Breast epithelium (tissue), 4 donors: ENCODE measurements at regions not wholly inside any gene's neighbourhood (a gene's known extent, or its start where the extent isn't known, plus 50 kb on each side); places are given as distances from the start of the nearest gene placed in this dataset.

Experiments
- DNase-seq, 2 donors: peaks; one replicate each; pipeline ENCODE4 v3.0.0-alpha.2; 2019; ENCODE audit warnings: low spot score in 2 of 2
- H3K27ac ChIP-seq, 2 donors: fragments of 200-600 bp; sonication (generic) in 1 of 2; one replicate each; pipeline ENCODE4 v1.5.1; 2016 to 2019; ENCODE audit warnings: mild to moderate bottlenecking in 1 of 2
- H3K27me3 ChIP-seq, 2 donors: fragments of 200-600 bp; sonication (generic) in 1 of 2; one replicate each; pipeline versions ENCODE4 v1.5.1 to v1.6.0; 2017 to 2019; ENCODE audit warnings: control low read depth in 1 of 2, mild to moderate bottlenecking in 1 of 2
- H3K36me3 ChIP-seq: fragments of 200-600 bp; one replicate; pipeline ENCODE4 v1.5.1; 2019
- H3K4me1 ChIP-seq, 2 donors: fragments of 200-600 bp; sonication (generic); one replicate each; pipeline ENCODE4 v1.5.1; 2016 to 2019; ENCODE audit warnings: control low read depth in 1 of 2
- H3K4me3 ChIP-seq, 3 donors: fragments of 200-600 bp; sonication (generic); 1 replicate in 2 of 3; 2 replicates in 1 of 3; pipeline ENCODE4 v1.5.1; 2016 to 2019; ENCODE audit warnings: mild to moderate bottlenecking in 3 of 3, moderate library complexity in 2 of 3
- H3K9me3 ChIP-seq, 2 donors: fragments of 200-600 bp; sonication (generic) in 1 of 2; one replicate each; pipeline ENCODE4 v1.5.1; 2016 to 2019; ENCODE audit warnings: control low read depth in 1 of 2
- CTCF ChIP-seq, 3 donors: fragments of 450-650 bp; IDR thresholded peaks; one replicate each; pipeline ENCODE4 v1.5.1; 2016 to 2017; ENCODE audit warnings: antibody characterized with exemption in 3 of 3, mild to moderate bottlenecking in 3 of 3, moderate library complexity in 3 of 3
- POLR2A ChIP-seq: fragments of 450-650 bp; IDR thresholded peaks from one replicate; pipeline ENCODE4 v1.6.1; 2016; ENCODE audit warnings: antibody characterized with exemption, mild to moderate bottlenecking, moderate library complexity
- POLR2AphosphoS5 ChIP-seq, 3 donors: sonication (generic); formaldehyde crosslinking; IDR thresholded peaks; one replicate each; pipeline ENCODE4 v1.6.1; 2017; ENCODE audit warnings: antibody characterized with exemption in 3 of 3
- intact Hi-C: fragments of 100-400 bp; cut with DNase I; formaldehyde crosslinking; loops from one replicate; pipeline ENCODE4 v1.15.1; 2023; ENCODE audit warnings: low total_unique reads

GRCh38 chr6:163651915-163652668 is 237.6 kb downstream of the QKI start:
- no peak overlapping the region for H3K4me3 ChIP-seq
- DNase-seq, result no peak
- H3K9me3 ChIP-seq, result no peaks in the 10 kb centered on the region
- no peaks in the 10 kb centered on the region for H3K27me3 ChIP-seq
- no peaks in the 10 kb centered on the region for H3K36me3 ChIP-seq
- H3K4me1 ChIP-seq, result no peaks in the 10 kb centered on the region
- intact Hi-C loops, result no loop called here
- no peak overlapping the region for H3K27ac ChIP-seq
- TF ChIP-seq POLR2A, result no peak
- no peak for TF ChIP-seq CTCF (IDR thresholded peaks at IDR 0.05)
- no peak for TF ChIP-seq POLR2AphosphoS5 (IDR thresholded peaks at IDR 0.05)

- TF ChIP-seq POLR2AphosphoS5 (IDR thresholded peaks at IDR 0.05), result no peak
- no peak for TF ChIP-seq CTCF (IDR thresholded peaks at IDR 0.05)
- no peak for TF ChIP-seq POLR2A
Measured at GRCh38 chr6:163651426-163651825, 236.9 kb downstream of the QKI start.

GRCh38 chr6:163648868-163649267 is 234.3 kb downstream of the QKI start:
- Histone ChIP-seq H3K36me3 (no peaks in the 10 kb centered on the region), H3K27me3 (no peaks in the 10 kb centered on the region), H3K27ac (no peak overlapping the region), H3K9me3 (no peaks in the 10 kb centered on the region), H3K4me1 (no peaks in the 10 kb centered on the region), H3K4me3 (no peak overlapping the region)
- no peak for DNase-seq
- TF ChIP-seq POLR2A (no peak), CTCF (IDR thresholded peaks at IDR 0.05) (no peak), POLR2AphosphoS5 (IDR thresholded peaks at IDR 0.05) (no peak)
- intact Hi-C loops, result no loop called here

More at GRCh38 chr6:163651426-163651825, 236.9 kb downstream of the QKI start:
- intact Hi-C loops, result no loop called here
- Histone ChIP-seq H3K36me3 (no peaks in the 10 kb centered on the region), H3K27me3 (no peaks in the 10 kb centered on the region), H3K9me3 (no peaks in the 10 kb centered on the region), H3K27ac (no peak overlapping the region), H3K4me3 (no peak overlapping the region), H3K4me1 (no peaks in the 10 kb centered on the region)
- no peak for DNase-seq

DNA sequence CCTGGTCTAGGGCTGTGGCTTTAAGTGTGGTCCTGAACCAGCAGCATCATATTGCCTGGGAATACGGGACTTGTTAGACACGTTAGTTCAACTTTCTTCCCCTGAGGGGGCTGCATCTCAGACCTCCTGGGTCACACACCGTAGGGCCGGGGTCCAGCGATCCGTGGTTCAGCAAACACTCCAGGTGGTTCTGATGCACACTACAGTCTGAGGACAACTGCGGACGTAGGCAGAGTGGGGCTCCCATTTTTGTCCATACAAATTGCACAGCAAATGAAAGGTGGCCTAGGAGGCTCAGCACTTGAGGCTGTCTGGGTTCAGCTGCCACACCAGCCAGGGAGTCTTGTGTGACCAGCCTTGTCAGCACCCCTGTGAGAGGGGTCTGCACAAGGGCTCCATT is 233.1 kb downstream of the QKI start:
- no peak overlapping the region for H3K27ac ChIP-seq
- intact Hi-C loops, result no loop called here
- TF ChIP-seq CTCF (IDR thresholded peaks at IDR 0.05) (no peak), POLR2A (no peak), POLR2AphosphoS5 (IDR thresholded peaks at IDR 0.05) (no peak)
- H3K27me3 ChIP-seq, result no peaks in the 10 kb centered on the region
- H3K9me3 ChIP-seq, result no peaks in the 10 kb centered on the region
- H3K4me3 ChIP-seq, result no peak overlapping the region
- H3K4me1 ChIP-seq, result no peaks in the 10 kb centered on the region
- H3K36me3 ChIP-seq, result no peaks in the 10 kb centered on the region
- no peak for DNase-seq

DNA sequence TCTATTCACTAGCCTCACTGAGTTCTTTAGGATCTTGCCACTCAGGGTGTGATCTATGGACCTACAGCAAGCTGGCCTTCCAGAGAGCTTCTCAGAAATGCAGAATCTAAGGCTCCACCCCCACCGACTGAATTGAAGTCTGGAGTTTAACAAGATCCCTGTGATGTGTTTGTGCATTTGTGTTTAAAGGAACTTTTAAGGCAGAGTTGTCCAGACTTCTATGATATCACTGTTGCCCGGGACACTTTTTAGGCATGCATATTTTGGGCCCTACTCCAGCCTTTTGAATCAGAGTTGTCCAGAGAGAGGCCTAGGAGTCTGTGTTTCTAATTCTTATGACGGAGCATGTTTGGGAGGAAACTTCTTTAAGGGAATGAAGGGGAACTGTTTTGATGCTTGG is 232.3 kb downstream of the QKI start:
- H3K27me3 ChIP-seq, result no peaks in the 10 kb centered on the region
- DNase-seq, result no peak
- no peaks in the 10 kb centered on the region for H3K9me3 ChIP-seq
- H3K4me1 ChIP-seq, result no peaks in the 10 kb centered on the region
- no peaks in the 10 kb centered on the region for H3K36me3 ChIP-seq
- TF ChIP-seq CTCF (IDR thresholded peaks at IDR 0.05) (no peak), POLR2AphosphoS5 (IDR thresholded peaks at IDR 0.05) (no peak), POLR2A (no peak)
- intact Hi-C loops, result no loop called here
- no peak overlapping the region for H3K4me3 ChIP-seq
- H3K27ac ChIP-seq, result no peak overlapping the region
